H7 (cell line): ENCODE measurements at regions not wholly inside any gene's neighbourhood (a gene's known extent, or its start where the extent isn't known, plus 50 kb on each side); places are given as distances from the start of the nearest gene placed in this dataset.
"Not testable (repeated sequence)": the region's sequence is repeated elsewhere in the genome, so short reads cannot be mapped to it uniquely, and the experiment has no call there.

Experiments
- DNase-seq: peaks from one replicate; pipeline ENCODE4 v3.0.0; 2012
- H3K27me3 ChIP-seq: 2 replicates; pipeline ENCODE4 v1.6.0; 2011; ENCODE audit warnings: mild to moderate bottlenecking, low read length; ENCODE audit not compliant: control insufficient read depth, insufficient read depth
- H3K36me3 ChIP-seq: replicated peaks from 2 replicates; pipeline ENCODE4 v1.5.1; 2011; ENCODE audit warnings: low read length; ENCODE audit not compliant: control insufficient read depth, insufficient read depth
- H3K4me3 ChIP-seq: 2 replicates; pipeline ENCODE4 v1.5.1; 2011; ENCODE audit warnings: low read depth, mild to moderate bottlenecking, control low read depth, low read length, moderate library complexity; ENCODE audit not compliant: insufficient read depth

- DNase-seq = no peak
- Histone ChIP-seq H3K36me3 (no peaks in the 10 kb centered on the region), H3K4me3 (no peak overlapping the region), H3K27me3 (no peaks in the 10 kb centered on the region)
These were observed 178.8 kb upstream of the MME start for GRCh38 chr3:154901278-154901677.

- Histone ChIP-seq H3K36me3 (no peaks in the 10 kb centered on the region), H3K4me3 (no peak overlapping the region), H3K27me3 (no peaks in the 10 kb centered on the region)
- no peak for DNase-seq
These were observed 179.3 kb upstream of the MME start for GRCh38 chr3:154900816-154901215.

GRCh38 chr3:154898916-154899315 is 181.2 kb upstream of the MME start:
- Histone ChIP-seq H3K36me3 (no peaks in the 10 kb centered on the region), H3K4me3 (no peak overlapping the region), H3K27me3 (no peaks in the 10 kb centered on the region)
- DNase-seq = no peak

- Histone ChIP-seq H3K36me3 (no peaks in the 10 kb centered on the region), H3K27me3 (no peaks in the 10 kb centered on the region), H3K4me3 (no peak overlapping the region)
- DNase-seq = no peak
These were observed 181.7 kb upstream of the MME start for GRCh38 chr3:154898443-154898842.

- no peak overlapping the region for H3K4me3 ChIP-seq
- no peak for DNase-seq
- H3K36me3 ChIP-seq = no peaks in the 10 kb centered on the region
- no peaks in the 10 kb centered on the region for H3K27me3 ChIP-seq
These were observed 186.3 kb upstream of the MME start for GRCh38 chr3:154893813-154894212.

- H3K36me3 ChIP-seq = no peaks in the 10 kb centered on the region
- no peak overlapping the region for H3K4me3 ChIP-seq
- DNase-seq = no peak
- H3K27me3 ChIP-seq = no peaks in the 10 kb centered on the region
These were observed 190.9 kb upstream of the MME start for GRCh38 chr3:154889227-154889634.

GRCh38 chr3:154887869-154888268 is 192.2 kb upstream of the MME start:
- DNase-seq = no peak
- Histone ChIP-seq H3K4me3 (no peak overlapping the region), H3K36me3 (no peaks in the 10 kb centered on the region), H3K27me3 (no peaks in the 10 kb centered on the region)

GRCh38 chr3:154886437-154886836 is 193.7 kb upstream of the MME start:
- no peak for DNase-seq
- Histone ChIP-seq H3K27me3 (no peaks in the 10 kb centered on the region), H3K36me3 (no peaks in the 10 kb centered on the region), H3K4me3 (no peak overlapping the region)

- no peak overlapping the region for H3K4me3 ChIP-seq
- no peaks in the 10 kb centered on the region for H3K27me3 ChIP-seq
- no peak for DNase-seq
- no peaks in the 10 kb centered on the region for H3K36me3 ChIP-seq
These were observed 194.7 kb upstream of the MME start for GRCh38 chr3:154885418-154885817.

GRCh38 chr3:154884952-154885351 is 195.2 kb upstream of the MME start:
- no peak for DNase-seq
- Histone ChIP-seq H3K4me3 (no peak overlapping the region), H3K27me3 (no peaks in the 10 kb centered on the region), H3K36me3 (no peaks in the 10 kb centered on the region)

GRCh38 chr3:154875142-154875541 is 205.0 kb upstream of the MME start:
- no peaks in the 10 kb centered on the region for H3K36me3 ChIP-seq
- no peaks in the 10 kb centered on the region for H3K27me3 ChIP-seq
- H3K4me3 ChIP-seq = no peak overlapping the region
- no peak for DNase-seq

- Histone ChIP-seq H3K36me3 (no peaks in the 10 kb centered on the region), H3K4me3 (no peak overlapping the region), H3K27me3 (no peaks in the 10 kb centered on the region)
- DNase-seq = no peak
These were observed 207.4 kb upstream of the MME start for GRCh38 chr3:154872696-154873095.

- no peak for DNase-seq
- H3K4me3 ChIP-seq = no peak overlapping the region
- H3K36me3 ChIP-seq = no peaks in the 10 kb centered on the region
- H3K27me3 ChIP-seq = no peaks in the 10 kb centered on the region
These were observed 208.0 kb upstream of the MME start for GRCh38 chr3:154872074-154872473.

GRCh38 chr3:154864947-154865346 is 215.2 kb upstream of the MME start:
- no peak for DNase-seq
- H3K4me3 ChIP-seq = no peak overlapping the region
- H3K27me3 ChIP-seq = no peaks in the 10 kb centered on the region
- no peaks in the 10 kb centered on the region for H3K36me3 ChIP-seq

GRCh38 chr3:154862265-154862664 is 217.9 kb upstream of the MME start:
- H3K36me3 ChIP-seq = no peaks in the 10 kb centered on the region
- no peaks in the 10 kb centered on the region for H3K27me3 ChIP-seq
- DNase-seq = no peak
- H3K4me3 ChIP-seq = no peak overlapping the region

- not testable (repeated sequence) for H3K36me3 ChIP-seq, H3K4me3 ChIP-seq, H3K27me3 ChIP-seq, DNase-seq
These were observed 227.1 kb upstream of the MME start for GRCh38 chr3:154852998-154853397.
